ENCODE measurements at regions not wholly inside any gene's neighbourhood (a gene's known extent, or its start where the extent isn't known, plus 50 kb on each side); places are given as distances from the start of the nearest gene placed in this dataset.

DNA sequence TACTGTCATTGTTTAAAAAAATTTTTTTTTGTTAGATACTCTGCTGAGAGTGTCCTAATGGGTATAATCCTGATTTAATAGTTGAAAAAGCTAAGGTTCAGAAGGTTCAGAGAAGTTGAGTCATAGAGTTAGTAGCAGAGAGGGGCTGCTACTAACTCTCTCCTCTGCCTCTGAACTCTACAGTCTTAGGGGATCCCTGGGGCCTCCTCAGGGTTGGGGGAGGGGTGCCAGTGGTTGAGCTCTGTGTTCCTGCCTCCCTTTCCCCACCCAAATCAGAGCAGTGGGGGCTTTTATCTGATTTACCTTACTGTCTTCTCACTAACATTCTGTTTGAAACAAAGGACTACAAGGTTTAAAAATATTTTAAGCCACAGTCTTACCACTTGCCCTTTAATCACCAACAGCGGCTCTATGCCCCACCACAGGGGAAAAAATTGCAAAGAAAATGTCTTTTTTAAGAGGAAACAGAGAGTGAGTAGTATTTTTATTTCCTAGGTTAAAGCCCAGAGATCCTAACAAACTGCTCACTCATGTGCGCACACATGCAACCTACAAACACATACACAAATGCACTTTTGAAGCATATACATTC is 102.2 kb upstream of the ATP6AP2 start:
- 92% methylated on average over 2 of the region's 2 CpGs for WGBS
- Histone ChIP-seq H3K27me3 (no peaks in the 10 kb centered on the region), H3K4me3 (no peak overlapping the region), H3K27ac (no peak overlapping the region), H3K4me1 (no peaks in the 10 kb centered on the region), H3K36me3 (no peaks in the 10 kb centered on the region), H3K9me3 (no peaks in the 10 kb centered on the region)
- no peak for DNase-seq (ENCODE audit: low spot score in 2 of 2)
- TF ChIP-seq CTCF (IDR thresholded peaks at IDR 0.05): no peak
- TF ChIP-seq EP300 (IDR thresholded peaks at IDR 0.05): no peak
- no peak for TF ChIP-seq POLR2AphosphoS5 (IDR thresholded peaks at IDR 0.05)
- TF ChIP-seq POLR2A (IDR thresholded peaks at IDR 0.05): no peak

GRCh38 chrX:40476958-40477357 is 103.8 kb upstream of the ATP6AP2 start:
- no peak overlapping the region for H3K4me3 ChIP-seq
- no peak for DNase-seq (ENCODE audit: low spot score in 2 of 2)
- TF ChIP-seq CTCF (IDR thresholded peaks at IDR 0.05) (no peak), EP300 (IDR thresholded peaks at IDR 0.05) (no peak), POLR2AphosphoS5 (IDR thresholded peaks at IDR 0.05) (no peak), POLR2A (IDR thresholded peaks at IDR 0.05) (no peak)
- peaks cover 8% of the 10 kb centered on the region for H3K4me1 ChIP-seq
- WGBS: 80% methylated on average over 7 of the region's 7 CpGs
- H3K27me3 ChIP-seq: no peaks in the 10 kb centered on the region
- no peak overlapping the region for H3K27ac ChIP-seq
- no peaks in the 10 kb centered on the region for H3K36me3 ChIP-seq
- no peaks in the 10 kb centered on the region for H3K9me3 ChIP-seq

- DNase-seq (ENCODE audit: low spot score in 2 of 2): no peak
- Histone ChIP-seq H3K4me3 (no peak overlapping the region), H3K27ac (no peak overlapping the region), H3K9me3 (no peaks in the 10 kb centered on the region), H3K4me1 (peaks cover 15% of the 10 kb centered on the region), H3K27me3 (no peaks in the 10 kb centered on the region), H3K36me3 (no peaks in the 10 kb centered on the region)
- 45% methylated on average over 9 of the region's 9 CpGs for WGBS
- no peak for TF ChIP-seq CTCF (IDR thresholded peaks at IDR 0.05)
- TF ChIP-seq EP300 (IDR thresholded peaks at IDR 0.05): no peak
- TF ChIP-seq POLR2A (IDR thresholded peaks at IDR 0.05): no peak
- no peak for TF ChIP-seq POLR2AphosphoS5 (IDR thresholded peaks at IDR 0.05)
These were observed 106.1 kb upstream of the ATP6AP2 start for GRCh38 chrX:40474645-40475044.

DNA sequence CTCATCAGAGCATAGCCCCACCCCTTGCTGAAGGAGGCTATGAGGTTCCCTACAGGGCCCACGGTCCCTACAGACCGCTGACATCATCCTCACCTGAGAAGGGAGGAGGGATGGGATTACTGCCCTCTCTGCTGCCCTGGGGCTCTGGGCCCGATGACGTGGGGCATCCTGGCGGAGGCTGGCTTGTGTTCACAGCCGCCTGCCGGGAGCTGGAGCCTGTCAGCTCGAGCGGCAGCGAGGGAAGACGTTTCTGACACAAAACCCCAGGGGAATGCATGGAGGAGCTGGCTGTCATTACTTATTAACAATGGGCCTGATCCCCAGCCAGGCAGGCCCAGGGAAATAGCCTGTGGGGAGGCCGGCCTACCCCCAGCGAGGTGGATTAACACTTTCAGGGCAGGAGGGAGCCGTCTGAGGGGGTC is 106.6 kb upstream of the ATP6AP2 start:
- peaks cover 15% of the 10 kb centered on the region for H3K4me1 ChIP-seq
- no peak overlapping the region for H3K27ac ChIP-seq
- H3K36me3 ChIP-seq: no peaks in the 10 kb centered on the region
- no peak for DNase-seq (ENCODE audit: low spot score in 2 of 2)
- no peaks in the 10 kb centered on the region for H3K27me3 ChIP-seq
- H3K4me3 ChIP-seq: no peak overlapping the region
- no peaks in the 10 kb centered on the region for H3K9me3 ChIP-seq
- 29% methylated on average over 12 of the region's 14 CpGs for WGBS
- TF ChIP-seq EP300 (IDR thresholded peaks at IDR 0.05): no peak
- TF ChIP-seq POLR2AphosphoS5 (IDR thresholded peaks at IDR 0.05): no peak
- no peak for TF ChIP-seq CTCF (IDR thresholded peaks at IDR 0.05)
- TF ChIP-seq POLR2A (IDR thresholded peaks at IDR 0.05): no peak

DNA sequence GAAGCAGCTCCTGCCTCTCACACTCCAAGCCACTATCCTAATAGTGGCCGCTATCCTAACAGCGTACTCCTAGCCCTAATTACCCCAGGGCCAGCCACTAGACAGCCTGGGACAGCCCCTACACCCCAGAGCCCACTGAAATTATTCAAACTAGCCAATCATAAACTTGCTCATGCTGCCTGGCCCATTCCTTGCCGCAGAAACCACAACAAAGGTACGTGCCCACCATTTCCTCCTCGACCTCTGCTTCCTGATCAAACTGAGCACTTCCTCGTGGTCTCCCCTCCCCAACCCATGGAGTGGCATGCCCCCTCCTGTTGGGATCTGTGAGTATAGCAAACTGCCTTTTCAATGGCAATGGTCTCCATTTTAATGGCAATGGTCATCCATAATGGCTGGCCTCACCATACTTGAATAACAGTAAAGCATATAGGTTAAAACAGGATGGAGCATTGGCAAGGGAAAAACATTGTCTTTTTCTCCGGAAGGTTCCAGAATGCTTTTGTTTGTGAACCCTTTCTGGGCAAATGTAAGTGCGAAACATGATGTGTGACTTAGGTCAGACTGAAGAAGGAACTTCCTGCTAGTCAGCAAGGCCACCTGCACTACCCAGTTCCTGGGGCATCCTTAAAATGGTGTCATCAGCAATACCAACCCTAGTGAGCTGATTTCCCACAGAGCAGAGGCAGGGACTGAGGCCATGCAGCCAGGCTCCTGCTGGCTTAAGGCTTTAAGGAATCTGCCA is 107.1 kb upstream of the ATP6AP2 start:
- H3K9me3 ChIP-seq: no peaks in the 10 kb centered on the region
- no peaks in the 10 kb centered on the region for H3K36me3 ChIP-seq
- no peak for DNase-seq (ENCODE audit: low spot score in 2 of 2)
- H3K4me1 ChIP-seq: peaks cover 16% of the 10 kb centered on the region
- WGBS: 80% methylated on average over 8 of the region's 8 CpGs
- H3K4me3 ChIP-seq: no peak overlapping the region
- no peaks in the 10 kb centered on the region for H3K27me3 ChIP-seq
- TF ChIP-seq CTCF (IDR thresholded peaks at IDR 0.05): no peak
- TF ChIP-seq POLR2A (IDR thresholded peaks at IDR 0.05): no peak
- TF ChIP-seq POLR2AphosphoS5 (IDR thresholded peaks at IDR 0.05): no peak
- TF ChIP-seq EP300 (IDR thresholded peaks at IDR 0.05): no peak
- H3K27ac ChIP-seq: no peak overlapping the region

All from suprapubic skin (tissue), 4 donors.